ENCODE measurements at regions not wholly inside any gene's neighbourhood (a gene's known extent, or its start where the extent isn't known, plus 50 kb on each side); places are given as distances from the start of the nearest gene placed in this dataset.

- TF ChIP-seq, protein P1, sequence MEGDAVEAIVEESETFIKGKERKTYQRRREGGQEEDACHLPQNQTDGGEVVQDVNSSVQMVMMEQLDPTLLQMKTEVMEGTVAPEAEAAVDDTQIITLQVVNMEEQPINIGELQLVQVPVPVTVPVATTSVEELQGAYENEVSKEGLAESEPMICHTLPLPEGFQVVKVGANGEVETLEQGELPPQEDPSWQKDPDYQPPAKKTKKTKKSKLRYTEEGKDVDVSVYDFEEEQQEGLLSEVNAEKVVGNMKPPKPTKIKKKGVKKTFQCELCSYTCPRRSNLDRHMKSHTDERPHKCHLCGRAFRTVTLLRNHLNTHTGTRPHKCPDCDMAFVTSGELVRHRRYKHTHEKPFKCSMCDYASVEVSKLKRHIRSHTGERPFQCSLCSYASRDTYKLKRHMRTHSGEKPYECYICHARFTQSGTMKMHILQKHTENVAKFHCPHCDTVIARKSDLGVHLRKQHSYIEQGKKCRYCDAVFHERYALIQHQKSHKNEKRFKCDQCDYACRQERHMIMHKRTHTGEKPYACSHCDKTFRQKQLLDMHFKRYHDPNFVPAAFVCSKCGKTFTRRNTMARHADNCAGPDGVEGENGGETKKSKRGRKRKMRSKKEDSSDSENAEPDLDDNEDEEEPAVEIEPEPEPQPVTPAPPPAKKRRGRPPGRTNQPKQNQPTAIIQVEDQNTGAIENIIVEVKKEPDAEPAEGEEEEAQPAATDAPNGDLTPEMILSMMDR (IDR thresholded peaks at IDR 0.05; ENCODE audit: poor library complexity): no peak
- TF ChIP-seq EZH2 (IDR thresholded peaks at IDR 0.05; ENCODE audit: borderline replicate concordance): no peak
Observed at GRCh38 chr1:185603158-185603557, 131.0 kb upstream of the HMCN1 start.

Measured in hepatocyte (in vitro differentiated cells).